ENCODE measurements at regions not wholly inside any gene's neighbourhood (a gene's known extent, or its start where the extent isn't known, plus 50 kb on each side); places are given as distances from the start of the nearest gene placed in this dataset.

GRCh38 chr15:100806157-100806556 is 73.5 kb upstream of the ALDH1A3 start:
- ChIA-PET RAD21 (ENCODE audit: unreplicated experiment) (no interaction called here), CTCF (interaction anchor here (0.6 kb wide), 1 partner anchor 110 kb away, joined by 3 read pairs; no protein-coding TSS in a partner anchor), SMC1A (ENCODE audit: uncharacterized antibody, unreplicated experiment) (interaction anchor here (0.6 kb wide), 1 partner anchor 155 kb away, joined by 3 read pairs; no protein-coding TSS in a partner anchor), POLR2A (no interaction called here)
- intact Hi-C loops (cut with micrococcal nuclease; ENCODE audit: unreplicated experiment), result no loop called here
- in situ Hi-C loops (cut with MboI), result no loop called here
- peaks cover 6% of the 10 kb centered on the region; the same call in 2 of the 3 replicates for H3K9me3 ChIP-seq (replicated peaks; ENCODE audit: control insufficient read depth, insufficient read depth, low read length)
- H3K27me3 ChIP-seq (replicated peaks in 1 of 2; ENCODE audit: control insufficient read depth in 2 of 2, insufficient read depth in 2 of 2, low read length in 1 of 2), result no peaks in the 10 kb centered on the region
- 0% methylated on average over 1 of the region's 1 CpG for WGBS (ENCODE audit: insufficient coverage, insufficient replicate concordance, low lambda C conversion rate, missing lambda C conversion rate)
- H3K9ac ChIP-seq (ENCODE audit: control insufficient read depth, insufficient read depth, low read length), result no peak overlapping the region
- H3K4me1 ChIP-seq (ENCODE audit: control insufficient read depth, insufficient read depth, low read length), result no peaks in the 10 kb centered on the region
- H3K4me2 ChIP-seq (ENCODE audit: control insufficient read depth, insufficient read depth), result no peak overlapping the region
- H3K79me2 ChIP-seq (ENCODE audit: control insufficient read depth, insufficient read depth, low read length), result no peaks in the 10 kb centered on the region
- no peak overlapping the region for H3K4me3 ChIP-seq
- ATAC-seq, result peak; percentile 31; the same call in 1 of the 3 replicates
- no peak overlapping the region for H3K27ac ChIP-seq (ENCODE audit: control insufficient read depth, insufficient read depth)
- no peaks in the 10 kb centered on the region for H4K20me1 ChIP-seq (ENCODE audit: control insufficient read depth, insufficient read depth)
- H3K36me3 ChIP-seq (ENCODE audit: control insufficient read depth in 2 of 2, insufficient read depth in 2 of 2, low read length in 1 of 2), result no peaks in the 10 kb centered on the region
- TF ChIP-seq RBBP5 (conservative IDR thresholded peaks at IDR 0.05), result no peak
- TF ChIP-seq SMAD1 (IDR thresholded peaks at IDR 0.05; ENCODE audit: low read depth, partially characterized antibody), result no peak
- no peak for TF ChIP-seq STAT1 (conservative IDR thresholded peaks at IDR 0.05)
- TF ChIP-seq NFIC (IDR thresholded peaks at IDR 0.05; ENCODE audit: low read depth, low read length), result peak; percentile 32; the same call in 1 of the 2 replicates
- TF ChIP-seq RUNX3 (IDR thresholded peaks at IDR 0.05; ENCODE audit: low read length), result peak; percentile 74
- no peak for TF ChIP-seq MXI1 (IDR thresholded peaks at IDR 0.05; ENCODE audit: low read depth, low read length)
- no peak for TF ChIP-seq MLLT1 (IDR thresholded peaks at IDR 0.05)
- no peak for TF ChIP-seq PML (IDR thresholded peaks at IDR 0.05; ENCODE audit: low read length)
- no peak for TF ChIP-seq BMI1 (IDR thresholded peaks at IDR 0.05; ENCODE audit: borderline replicate concordance)
- TF ChIP-seq JUNB (IDR thresholded peaks at IDR 0.05), result peak; percentile 50
- TF ChIP-seq BHLHE40 (IDR thresholded peaks at IDR 0.05; ENCODE audit: borderline replicate concordance in 1 of 2, low read depth in 2 of 2, low read length in 1 of 2), result no peak
- no peak for TF ChIP-seq NBN (IDR thresholded peaks at IDR 0.05)
- TF ChIP-seq NFYB (IDR thresholded peaks at IDR 0.05; ENCODE audit: insufficient read depth, low read depth, low read length), result no peak
- TF ChIP-seq CEBPB (IDR thresholded peaks at IDR 0.05; ENCODE audit: borderline replicate concordance in 1 of 2, low read depth in 2 of 2, low read length in 2 of 2), result no peak
- no peak for TF ChIP-seq NR2F1 (conservative IDR thresholded peaks at IDR 0.05)
- TF ChIP-seq E2F8 (IDR thresholded peaks at IDR 0.05; ENCODE audit: low read depth, partially characterized antibody), result no peak
- H2AFZ ChIP-seq (ENCODE audit: control insufficient read depth, low read depth, low read length), result no peak overlapping the region
- no TSS peak for BruUV-seq (replicated peaks)
- no peak for DNase-seq (ENCODE audit: low read depth, low spot score)
- FAIRE-seq, result no peak

Data from GM12878 (cell line).